Natural killer cell (primary cell): ENCODE measurements at regions not wholly inside any gene's neighbourhood (a gene's known extent, or its start where the extent isn't known, plus 50 kb on each side); places are given as distances from the start of the nearest gene placed in this dataset.

Source experiments
- ATAC-seq, 3 donors: fragments of 150-1000 bp in 2 of 3; fragments of 200-7000 bp in 1 of 3; cut with Tn5 transposase; 1 replicate in 1 of 3; 2 replicates in 2 of 3; pipeline ENCODE4 v1.10.0; 2021; ENCODE audit warnings: mild to moderate bottlenecking in 2 of 3, moderate library complexity in 2 of 3
- DNase-seq, 2 donors: peaks; one replicate each; pipeline versions ENCODE4 v3.0.0 to v3.0.0-alpha.2; 2013 to 2021; ENCODE audit warnings: mixed read lengths in 1 of 2
- H3K27ac ChIP-seq: one replicate; pipeline ENCODE4 v1.5.1; 2013; ENCODE audit warnings: mild to moderate bottlenecking, low read length
- H3K27me3 ChIP-seq: one replicate; pipeline ENCODE4 v1.6.1; 2013; ENCODE audit warnings: low read length; ENCODE audit not compliant: control insufficient read depth, insufficient read depth
- H3K36me3 ChIP-seq: one replicate; pipeline ENCODE4 v1.6.1; 2013; ENCODE audit warnings: low read length; ENCODE audit not compliant: control insufficient read depth, insufficient read depth
- H3K4me1 ChIP-seq: one replicate; pipeline ENCODE4 v1.6.1; 2013; ENCODE audit warnings: low read length; ENCODE audit not compliant: control insufficient read depth, insufficient read depth
- H3K4me3 ChIP-seq: one replicate; pipeline ENCODE4 v1.5.1; 2013; ENCODE audit warnings: low read length
- H3K9me3 ChIP-seq: one replicate; pipeline ENCODE4 v1.6.1; 2013; ENCODE audit warnings: low read length; ENCODE audit not compliant: control insufficient read depth, insufficient read depth
- H3K27ac Mint-ChIP-seq, 2 donors: one replicate each; pipeline ENCODE4 v1.8.0; 2022; ENCODE audit warnings: mild to moderate bottlenecking in 2 of 2, mixed read lengths in 2 of 2, moderate library complexity in 1 of 2
- H3K27me3 Mint-ChIP-seq, 2 donors: one replicate each; pipeline ENCODE4 v1.8.0; 2022; ENCODE audit warnings: low read depth in 2 of 2, mixed read lengths in 2 of 2
- H3K36me3 Mint-ChIP-seq: one replicate; pipeline ENCODE4 v1.8.0; 2022; ENCODE audit warnings: mixed read lengths
- H3K4me1 Mint-ChIP-seq, 2 donors: one replicate each; pipeline ENCODE4 v1.8.0; 2022; ENCODE audit warnings: mixed read lengths in 2 of 2
- H3K4me3 Mint-ChIP-seq: one replicate; pipeline ENCODE4 v1.8.0; 2022; ENCODE audit warnings: mild to moderate bottlenecking, moderate library complexity, mixed read lengths
- H3K9me3 Mint-ChIP-seq, 2 donors: one replicate each; pipeline ENCODE4 v1.8.0; 2022; ENCODE audit warnings: mixed read lengths in 2 of 2
- CTCF ChIP-seq: fragments of 200-600 bp; IDR thresholded peaks from one replicate; pipeline ENCODE4 v1.8.0; 2022; ENCODE audit warnings: antibody characterized with exemption
- WGBS: methylation state at CpG from one replicate; pipeline ENCODE4 v1.1.7; 2013; ENCODE audit warnings: missing lambda C conversion rate; ENCODE audit not compliant: insufficient coverage; 5-methylcytosine and 5-hydroxymethylcytosine counted together
- intact Hi-C: fragments of 100-400 bp; cut with micrococcal nuclease; formaldehyde crosslinking; loops from one replicate; pipeline ENCODE4 v1.14.2; 2022

DNA sequence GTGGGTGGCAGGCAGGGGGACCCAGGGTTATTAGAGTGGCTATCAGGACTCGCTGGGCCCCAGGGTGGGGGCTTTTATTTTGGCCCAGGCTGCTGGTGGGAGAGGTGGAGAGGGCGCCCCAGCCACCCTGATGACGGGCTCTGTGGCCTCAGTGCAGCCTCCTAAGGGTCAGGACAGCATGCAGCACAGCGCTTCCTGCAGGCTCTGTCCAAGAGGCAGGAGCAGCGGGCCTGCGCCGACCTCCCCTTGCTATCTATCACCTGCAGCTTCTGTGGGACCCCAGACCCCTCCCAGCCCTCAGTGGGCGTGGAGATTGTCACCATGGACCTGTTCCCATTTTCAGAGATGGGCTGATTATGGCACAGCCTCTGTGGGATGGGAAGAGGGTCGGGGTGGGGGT lies 54.3 kb upstream of the PPARA start:
- no peaks in the 10 kb centered on the region for H3K36me3 Mint-ChIP-seq
- 93% methylated on average over 9 of the region's 9 CpGs for WGBS
- no peak for ATAC-seq

DNA sequence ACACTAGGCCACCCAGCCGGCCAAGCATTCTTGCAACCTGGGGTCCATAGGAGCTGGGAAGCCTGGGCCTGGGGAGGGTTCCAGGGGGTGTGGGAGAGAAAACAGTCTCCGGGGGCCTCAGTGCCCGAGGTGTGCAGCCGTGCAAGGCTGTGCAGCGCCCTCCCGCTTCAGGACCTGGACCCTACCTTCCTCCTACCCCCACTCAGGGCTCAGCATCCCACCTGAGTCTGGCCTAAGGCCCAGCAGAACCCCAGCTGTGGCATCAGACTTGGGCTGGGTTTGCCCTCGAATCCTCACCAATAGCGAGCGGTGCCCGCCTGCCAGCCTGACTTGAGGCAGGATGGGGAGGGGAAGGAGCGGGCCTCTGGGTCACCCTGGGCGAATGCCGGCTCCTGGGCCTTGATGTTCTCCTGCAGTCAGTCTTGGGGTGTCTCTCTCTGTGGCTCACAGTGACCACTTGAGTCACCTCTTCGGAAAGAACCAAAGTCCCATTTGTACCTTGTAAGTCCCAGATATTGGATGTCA lies 53.6 kb upstream of the PPARA start:
- intact Hi-C loops: no loop called here
- WGBS: 90% methylated on average over 14 of the region's 14 CpGs
- Histone ChIP-seq H3K27me3 (no peaks in the 10 kb centered on the region), H3K9me3 (no peaks in the 10 kb centered on the region), H3K27ac (no peak overlapping the region), H3K4me3 (no peak overlapping the region), H3K4me1 (no peaks in the 10 kb centered on the region), H3K36me3 (peaks cover 13% of the 10 kb centered on the region)
- H3K9me3 Mint-ChIP-seq: no peaks in the 10 kb centered on the region
- ATAC-seq: no peak
- TF ChIP-seq CTCF: no peak
- DNase-seq: no peak
- H3K27me3 Mint-ChIP-seq: no peaks in the 10 kb centered on the region
- H3K36me3 Mint-ChIP-seq: no peaks in the 10 kb centered on the region
- H3K27ac Mint-ChIP-seq: peak overlapping the region in 1 of 2 donors; percentile 20
- H3K4me3 Mint-ChIP-seq: no peak overlapping the region
- H3K4me1 Mint-ChIP-seq: peaks cover 0 to under 1% of the 10 kb centered on the region in 2 donors

More for the DNA sequence above, 54.3 kb upstream of the PPARA start:
- Mint-ChIP-seq H3K9me3 (no peaks in the 10 kb centered on the region), H3K4me3 (no peak overlapping the region), H3K27me3 (no peaks in the 10 kb centered on the region), H3K4me1 (peaks cover 0 to 8% of the 10 kb centered on the region in 2 donors), H3K27ac (no peak overlapping the region)
- no peak for DNase-seq
- TF ChIP-seq CTCF: no peak
- H3K27ac ChIP-seq: no peak overlapping the region
- H3K4me1 ChIP-seq: no peaks in the 10 kb centered on the region
- no peaks in the 10 kb centered on the region for H3K9me3 ChIP-seq
- peaks cover 10% of the 10 kb centered on the region for H3K36me3 ChIP-seq
- no peak overlapping the region for H3K4me3 ChIP-seq
- intact Hi-C loops: no loop called here
- H3K27me3 ChIP-seq: no peaks in the 10 kb centered on the region

- H3K4me3 Mint-ChIP-seq: no peak overlapping the region
- no peaks in the 10 kb centered on the region for H3K27me3 Mint-ChIP-seq
- H3K4me1 Mint-ChIP-seq: no peaks in the 10 kb centered on the region
- peak overlapping the region in 1 of 2 donors; percentile 20 for H3K27ac Mint-ChIP-seq
- intact Hi-C loops: no loop called here
- no peaks in the 10 kb centered on the region for H3K36me3 Mint-ChIP-seq
- H3K27me3 ChIP-seq: no peaks in the 10 kb centered on the region
- no peak overlapping the region for H3K4me3 ChIP-seq
- TF ChIP-seq CTCF: no peak
- DNase-seq (no peak), ATAC-seq (no peak)
- H3K36me3 ChIP-seq: peaks cover 13% of the 10 kb centered on the region
- 90% methylated on average over 11 of the region's 13 CpGs for WGBS
- no peak overlapping the region for H3K27ac ChIP-seq
- H3K9me3 Mint-ChIP-seq: no peaks in the 10 kb centered on the region
- no peaks in the 10 kb centered on the region for H3K4me1 ChIP-seq
- H3K9me3 ChIP-seq: no peaks in the 10 kb centered on the region
These were observed 52.9 kb upstream of the PPARA start for GRCh38 chr22:46097268-46097900.
